Retinal pigment epithelial cell (primary cell): ENCODE measurements at regions not wholly inside any gene's neighbourhood (a gene's known extent, or its start where the extent isn't known, plus 50 kb on each side); places are given as distances from the start of the nearest gene placed in this dataset.
"Not testable (repeated sequence)": the region's sequence is repeated elsewhere in the genome, so short reads cannot be mapped to it uniquely, and the experiment has no call there.

Experiments
- DNase-seq: peaks from one replicate; pipeline ENCODE4 v3.0.0-alpha.2; 2010; ENCODE audit warnings: low read depth
- H3K4me3 ChIP-seq: 2 replicates; pipeline ENCODE4 v1.5.1; 2011; ENCODE audit warnings: mild to moderate bottlenecking, low read length, control low read depth, moderate library complexity
- TF ChIP-seq, protein P1 (sequence below): conservative IDR thresholded peaks from 2 replicates; pipeline ENCODE4 v1.5.1; 2011; ENCODE audit warnings: low read depth, low read length, control low read depth, inconsistent platforms

DNA sequence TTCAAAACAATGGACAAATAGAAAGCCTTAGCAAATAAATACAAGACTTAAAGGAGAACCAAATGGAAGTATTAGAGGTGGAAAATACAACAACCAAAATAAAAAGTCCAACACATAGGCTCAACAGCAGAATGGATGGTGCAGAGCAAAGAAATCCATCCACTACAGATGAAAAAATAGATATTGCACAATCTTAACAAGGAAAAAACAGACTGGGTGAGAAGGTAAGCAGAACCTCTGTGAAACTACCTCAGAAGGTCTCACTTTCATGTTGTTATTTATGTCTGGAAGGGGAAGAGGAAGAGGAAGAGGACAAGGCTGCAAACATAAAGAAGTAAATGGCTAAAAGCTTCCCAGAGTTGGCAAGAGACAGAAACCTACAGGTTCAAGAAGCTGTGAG is 158.7 kb upstream of the NBPF11 start:
- DNase-seq: no peak
- TF ChIP-seq, protein P1, sequence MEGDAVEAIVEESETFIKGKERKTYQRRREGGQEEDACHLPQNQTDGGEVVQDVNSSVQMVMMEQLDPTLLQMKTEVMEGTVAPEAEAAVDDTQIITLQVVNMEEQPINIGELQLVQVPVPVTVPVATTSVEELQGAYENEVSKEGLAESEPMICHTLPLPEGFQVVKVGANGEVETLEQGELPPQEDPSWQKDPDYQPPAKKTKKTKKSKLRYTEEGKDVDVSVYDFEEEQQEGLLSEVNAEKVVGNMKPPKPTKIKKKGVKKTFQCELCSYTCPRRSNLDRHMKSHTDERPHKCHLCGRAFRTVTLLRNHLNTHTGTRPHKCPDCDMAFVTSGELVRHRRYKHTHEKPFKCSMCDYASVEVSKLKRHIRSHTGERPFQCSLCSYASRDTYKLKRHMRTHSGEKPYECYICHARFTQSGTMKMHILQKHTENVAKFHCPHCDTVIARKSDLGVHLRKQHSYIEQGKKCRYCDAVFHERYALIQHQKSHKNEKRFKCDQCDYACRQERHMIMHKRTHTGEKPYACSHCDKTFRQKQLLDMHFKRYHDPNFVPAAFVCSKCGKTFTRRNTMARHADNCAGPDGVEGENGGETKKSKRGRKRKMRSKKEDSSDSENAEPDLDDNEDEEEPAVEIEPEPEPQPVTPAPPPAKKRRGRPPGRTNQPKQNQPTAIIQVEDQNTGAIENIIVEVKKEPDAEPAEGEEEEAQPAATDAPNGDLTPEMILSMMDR: no peak
- H3K4me3 ChIP-seq: no peak overlapping the region

DNA sequence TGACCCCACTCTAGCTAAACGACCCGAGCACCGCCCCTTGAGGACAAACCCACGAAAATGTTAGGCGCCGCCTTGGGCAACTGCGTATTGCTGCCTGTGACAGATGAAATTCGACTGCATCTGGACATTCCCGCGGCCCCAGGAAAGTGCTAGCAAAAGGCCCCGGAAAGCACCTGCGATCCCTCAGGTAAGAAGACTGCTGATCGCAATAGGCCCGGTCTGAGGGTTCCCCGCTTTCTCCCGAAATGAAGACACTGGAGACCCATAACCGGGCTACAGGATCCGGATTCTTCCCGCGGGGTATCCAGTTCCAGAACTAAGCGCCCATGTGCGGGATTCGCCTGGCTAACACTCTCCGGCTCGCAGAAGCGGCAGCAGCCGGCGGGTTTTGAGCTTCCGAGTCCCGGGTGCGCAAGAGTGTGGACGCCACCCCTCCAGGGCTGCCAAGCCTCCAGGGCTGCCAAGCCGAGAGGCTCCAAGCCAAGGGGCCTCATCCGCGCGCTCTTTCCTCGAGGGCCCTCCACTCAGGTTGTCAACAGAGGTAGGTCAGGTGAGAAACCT is 157.9 kb upstream of the NBPF11 start:
- TF ChIP-seq, protein P1: no peak
- no peak for DNase-seq
- peak overlapping the region; percentile 33 for H3K4me3 ChIP-seq

DNA sequence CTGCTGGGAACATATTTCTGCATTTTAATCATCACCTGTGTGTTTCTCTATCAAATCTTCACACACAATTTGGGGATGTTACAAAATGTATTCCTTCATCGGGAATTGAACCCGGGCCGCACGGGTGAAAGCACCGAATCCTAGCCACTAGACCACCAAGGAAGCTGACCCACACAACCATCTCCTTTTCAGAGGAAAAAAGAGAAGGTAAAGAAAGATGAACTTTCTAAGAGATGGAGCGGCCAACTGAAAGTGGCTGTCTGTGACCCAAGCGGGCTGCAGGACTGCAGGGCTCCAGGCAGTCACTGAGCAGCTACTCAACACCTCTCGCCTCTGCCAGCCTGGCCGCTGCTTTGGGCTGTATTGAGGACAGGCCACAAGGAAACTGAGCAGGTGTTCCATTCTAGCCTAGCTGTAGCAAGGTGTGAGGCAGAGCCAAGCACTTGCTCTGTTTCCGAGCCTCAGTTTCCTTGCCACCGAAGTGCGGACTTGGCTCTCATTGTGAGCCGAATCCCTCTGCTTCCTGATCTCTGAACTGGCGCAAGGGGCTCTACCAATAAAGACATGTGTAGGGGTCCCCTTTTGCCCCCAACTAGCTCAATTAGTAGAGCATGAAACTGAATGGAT is 156.9 kb upstream of the NBPF11 start:
- H3K4me3 ChIP-seq: peak overlapping the region; percentile 33
- DNase-seq: no peak

DNA sequence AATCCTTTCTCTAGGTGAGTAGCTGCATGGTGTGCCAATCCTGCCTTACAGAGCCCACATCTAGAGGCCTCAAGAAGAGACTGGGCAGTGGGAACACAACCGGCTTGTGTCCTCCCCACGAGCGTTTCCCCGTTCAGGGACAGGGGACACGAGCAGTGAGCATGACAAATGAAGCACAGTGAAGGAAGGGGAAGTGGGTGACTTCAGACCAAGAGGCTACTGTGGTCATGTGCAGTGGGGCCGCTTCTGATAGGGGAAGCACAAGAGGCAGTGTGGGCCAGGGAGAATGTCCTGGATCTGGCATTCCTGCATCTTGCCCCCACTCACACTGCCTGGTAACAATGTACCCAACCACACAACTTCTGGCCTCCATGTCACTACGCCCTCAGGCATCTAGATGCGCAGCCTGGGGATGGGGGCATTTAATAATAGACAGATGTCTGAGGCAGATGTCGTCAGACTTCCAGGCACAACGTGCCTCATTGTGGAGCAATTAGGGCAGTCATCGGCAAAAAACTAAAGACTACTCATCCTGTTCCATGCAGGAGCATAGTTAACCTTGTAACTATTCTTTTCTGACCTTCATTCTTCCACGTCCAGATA is 155.6 kb upstream of the NBPF11 start:
- H3K4me3 ChIP-seq: no peak overlapping the region
- TF ChIP-seq, protein P1: no peak
- DNase-seq: no peak

More for the DNA sequence above, 156.9 kb upstream of the NBPF11 start:
- TF ChIP-seq, protein P1: no peak

DNA sequence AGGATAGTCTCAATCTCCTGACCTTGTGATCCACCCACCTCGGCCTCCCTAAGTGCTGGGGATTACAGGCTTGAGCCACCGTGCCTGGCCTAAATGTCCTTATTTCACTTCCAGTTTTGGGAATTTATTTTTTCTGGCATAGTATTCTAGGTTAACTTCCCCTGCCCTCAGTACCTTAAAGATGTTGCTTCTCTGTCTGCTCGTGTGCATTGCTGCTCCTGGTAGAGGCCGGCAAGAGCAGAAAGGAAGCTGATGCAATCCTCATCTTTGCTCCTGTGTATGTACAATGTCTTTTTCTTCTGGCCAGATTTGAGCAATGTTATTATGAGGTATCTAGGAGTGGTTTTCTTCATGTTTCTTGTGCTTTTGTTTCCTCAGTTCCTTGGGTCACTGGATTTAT is 152.9 kb upstream of the NBPF11 start:
- DNase-seq, H3K4me3 ChIP-seq: not testable (repeated sequence)

DNA sequence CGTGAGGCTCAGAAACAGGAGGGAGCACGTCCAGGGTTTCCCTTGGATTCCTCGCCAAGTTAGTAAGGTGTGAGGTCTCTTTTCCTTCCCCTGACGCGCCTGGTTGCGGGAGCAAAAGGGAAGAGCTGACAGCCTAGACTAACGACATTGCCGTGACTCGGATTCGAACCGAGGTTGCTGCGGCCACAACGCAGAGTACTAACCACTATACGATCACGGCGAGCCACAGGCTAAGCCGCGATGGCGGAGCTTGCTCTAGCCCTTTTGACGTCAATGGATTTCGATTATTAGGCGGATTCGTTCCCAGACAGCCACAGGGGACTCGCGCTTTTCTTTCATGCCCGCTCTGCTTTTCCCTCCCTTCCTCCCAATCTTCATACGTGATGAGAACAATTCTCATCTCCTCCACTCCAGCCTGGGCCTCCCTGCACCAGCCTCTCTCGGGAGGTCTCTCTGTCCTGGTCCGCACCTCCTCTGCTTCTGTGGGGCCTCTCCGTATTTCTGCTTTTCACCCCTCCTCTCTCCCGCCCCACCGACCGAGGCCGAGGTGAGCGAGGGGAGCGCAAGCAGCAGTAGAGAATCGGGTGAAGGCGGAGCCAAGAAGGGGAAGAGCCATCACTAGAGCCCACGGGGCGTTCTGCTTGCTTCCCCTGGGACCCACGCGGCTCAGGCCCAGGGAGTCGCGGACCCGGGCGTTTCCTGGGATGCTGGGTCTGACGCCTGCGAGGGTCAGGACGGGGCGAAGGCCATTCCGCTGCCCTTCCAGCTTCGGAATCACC is 150.7 kb upstream of the NBPF11 start:
- peak overlapping the region; percentile 67 for H3K4me3 ChIP-seq
- DNase-seq: not testable (repeated sequence)

DNA sequence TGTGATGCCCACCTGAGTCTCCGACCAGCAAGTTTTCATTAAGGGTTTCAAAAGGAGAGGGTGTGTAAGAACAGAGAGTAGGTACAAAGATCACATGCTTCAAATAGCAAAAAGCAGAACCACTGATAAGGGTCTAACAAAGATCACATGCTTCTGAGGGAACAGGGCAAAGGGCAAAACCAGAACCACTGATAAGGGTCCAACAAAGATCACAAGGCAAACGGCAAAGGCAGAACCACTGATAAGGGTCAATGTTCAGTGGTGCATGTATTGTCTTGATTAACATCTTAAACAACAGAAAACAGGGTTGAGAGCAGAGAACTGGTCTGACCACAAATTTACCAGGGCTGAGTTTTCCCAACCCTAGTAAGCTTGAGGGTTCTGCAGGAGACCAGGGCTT is 145.8 kb upstream of the NBPF11 start:
- not testable (repeated sequence) for H3K4me3 ChIP-seq

DNA sequence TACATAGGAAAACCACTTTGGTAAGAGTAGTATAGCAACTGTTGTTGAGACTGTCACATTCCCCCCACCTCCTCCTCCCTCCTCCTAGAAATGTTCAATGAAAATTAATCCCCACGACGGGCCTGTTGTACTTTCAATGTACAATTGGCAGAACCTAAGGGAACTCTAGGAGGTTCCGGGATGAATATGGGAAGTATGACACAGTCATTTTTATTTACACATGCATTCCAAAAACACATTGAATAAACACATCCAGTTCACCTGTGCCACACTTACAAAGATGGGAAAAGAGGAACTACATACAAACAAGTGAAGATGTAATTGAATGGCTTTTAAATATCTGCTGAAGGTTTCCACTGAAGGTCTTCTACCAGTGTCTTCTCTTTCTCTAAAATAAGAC is 144.4 kb upstream of the NBPF11 start:
- TF ChIP-seq, protein P1: no peak
- DNase-seq: no peak
- H3K4me3 ChIP-seq: no peak overlapping the region

More for the DNA sequence above, 145.8 kb upstream of the NBPF11 start:
- not testable (repeated sequence) for DNase-seq
